Sigmoid colon (tissue), 6 donors: ENCODE measurements at regions not wholly inside any gene's neighbourhood (a gene's known extent, or its start where the extent isn't known, plus 50 kb on each side); places are given as distances from the start of the nearest gene placed in this dataset.

ENCODE experiments used
- DNase-seq: peaks from one replicate; pipeline ENCODE4 v3.0.0-alpha.2; 2019
- H3K27ac ChIP-seq, 4 donors: fragments of 200-600 bp; sonication (generic); one replicate each; pipeline ENCODE4 v1.5.1; 2016 to 2019; ENCODE audit warnings: mild to moderate bottlenecking in 1 of 4
- H3K27me3 ChIP-seq, 3 donors: fragments of 200-600 bp; sonication (generic); one replicate each; pipeline ENCODE4 v1.5.1; 2019; ENCODE audit warnings: mild to moderate bottlenecking in 1 of 3
- H3K36me3 ChIP-seq, 4 donors: fragments of 200-600 bp; sonication (generic); one replicate each; pipeline ENCODE4 v1.5.1; 2016 to 2019
- H3K4me1 ChIP-seq, 4 donors: fragments of 200-600 bp; sonication (generic); one replicate each; pipeline ENCODE4 v1.5.1; 2017 to 2019
- H3K4me3 ChIP-seq, 4 donors: fragments of 200-600 bp; sonication (generic); one replicate each; pipeline ENCODE4 v1.5.1; 2017 to 2019; ENCODE audit warnings: mild to moderate bottlenecking in 2 of 4, moderate library complexity in 1 of 4
- H3K9me3 ChIP-seq, 4 donors: fragments of 200-600 bp in 3 of 4; sonication (generic) in 3 of 4; one replicate each; pipeline versions ENCODE4 v1.5.1 to v1.6.1; 2013 to 2019
- CTCF ChIP-seq, 4 experiments: fragments of 450-650 bp in 3 of 4; fragments of 200-600 bp in 1 of 4; IDR thresholded peaks; one replicate each; pipeline ENCODE4 v1.5.1; 2016 to 2019; ENCODE audit warnings: antibody characterized with exemption in 4 of 4, mild to moderate bottlenecking in 3 of 4, moderate library complexity in 2 of 4
- EP300 ChIP-seq, 4 donors: sonication (generic); formaldehyde crosslinking; IDR thresholded peaks; one replicate each; pipeline ENCODE4 v1.6.1; 2017; ENCODE audit warnings: antibody characterized with exemption in 4 of 4
- POLR2A ChIP-seq, 2 donors: fragments of 450-650 bp; IDR thresholded peaks; one replicate each; pipeline ENCODE4 v1.6.1; 2016; ENCODE audit warnings: antibody characterized with exemption in 2 of 2, mild to moderate bottlenecking in 2 of 2, moderate library complexity in 2 of 2
- POLR2AphosphoS5 ChIP-seq, 4 donors: sonication (generic); formaldehyde crosslinking; IDR thresholded peaks; one replicate each; pipeline ENCODE4 v1.6.1; 2017; ENCODE audit warnings: antibody characterized with exemption in 4 of 4
- WGBS, 2 donors: extraction: QIAGEN DNeasy Blood & Tissue Kit; methylation state at CpG; one replicate each; pipeline ENCODE4 v1.1.7; 2013; 5-methylcytosine and 5-hydroxymethylcytosine counted together
- intact Hi-C: fragments of 100-400 bp; cut with DNase I; formaldehyde crosslinking; loops from one replicate; pipeline ENCODE4 v1.15.1; 2023
- donor health status: healthy with polysubstance abuse.
- donor health status: healthy.

GRCh38 chr2:67135208-67135607, 261.9 kb upstream of the ETAA1 start:
- no peaks in the 10 kb centered on the region for H3K9me3 ChIP-seq
- no peak overlapping the region for H3K4me3 ChIP-seq
- 72 to 78% methylated on average over 3 of the region's 3 CpGs for WGBS, 2 donors
- DNase-seq, result no peak
- H3K36me3 ChIP-seq, result no peaks in the 10 kb centered on the region
- TF ChIP-seq POLR2AphosphoS5 (IDR thresholded peaks at IDR 0.05) (no peak), POLR2A (IDR thresholded peaks at IDR 0.05) (no peak), EP300 (IDR thresholded peaks at IDR 0.05) (no peak), CTCF (IDR thresholded peaks at IDR 0.05) (no peak)
- no peaks in the 10 kb centered on the region for H3K27me3 ChIP-seq
- no peak overlapping the region for H3K27ac ChIP-seq
- intact Hi-C loops, result no loop called here
- peaks cover 0 to 5% (median 0%) of the 10 kb centered on the region in 4 donors for H3K4me1 ChIP-seq

GRCh38 chr2:67137699-67138098, 259.4 kb upstream of the ETAA1 start:
- TF ChIP-seq POLR2A (IDR thresholded peaks at IDR 0.05) (no peak), EP300 (IDR thresholded peaks at IDR 0.05) (no peak), POLR2AphosphoS5 (IDR thresholded peaks at IDR 0.05) (no peak), CTCF (IDR thresholded peaks at IDR 0.05) (no peak)
- intact Hi-C loops, result no loop called here
- H3K27me3 ChIP-seq, result no peaks in the 10 kb centered on the region

GRCh38 chr2:67142071-67142470, 255.1 kb upstream of the ETAA1 start:
- DNase-seq, result no peak
- WGBS, 2 donors, result 53 to 67% methylated on average over 1 of the region's 1 CpG
- TF ChIP-seq POLR2A (IDR thresholded peaks at IDR 0.05) (no peak), CTCF (IDR thresholded peaks at IDR 0.05) (no peak), POLR2AphosphoS5 (IDR thresholded peaks at IDR 0.05) (no peak), EP300 (IDR thresholded peaks at IDR 0.05) (no peak)

More at GRCh38 chr2:67137699-67138098, 259.4 kb upstream of the ETAA1 start:
- Histone ChIP-seq H3K4me3 (no peak overlapping the region), H3K4me1 (no peaks in the 10 kb centered on the region), H3K27ac (no peak overlapping the region), H3K36me3 (no peaks in the 10 kb centered on the region), H3K9me3 (no peaks in the 10 kb centered on the region)
- no peak for DNase-seq

GRCh38 chr2:67142741-67143140, 254.4 kb upstream of the ETAA1 start:
- 49 to 82% methylated on average over 2 of the region's 2 CpGs for WGBS, 2 donors
- no peaks in the 10 kb centered on the region for H3K27me3 ChIP-seq
- no peaks in the 10 kb centered on the region for H3K4me1 ChIP-seq
- H3K27ac ChIP-seq, result no peak overlapping the region
- intact Hi-C loops, result no loop called here
- H3K9me3 ChIP-seq, result peaks cover 0 to 3% (median 0%) of the 10 kb centered on the region in 4 donors
- no peak for DNase-seq
- TF ChIP-seq POLR2A (IDR thresholded peaks at IDR 0.05) (no peak), CTCF (IDR thresholded peaks at IDR 0.05) (no peak), POLR2AphosphoS5 (IDR thresholded peaks at IDR 0.05) (no peak), EP300 (IDR thresholded peaks at IDR 0.05) (no peak)
- H3K4me3 ChIP-seq, result no peak overlapping the region
- no peaks in the 10 kb centered on the region for H3K36me3 ChIP-seq

More at GRCh38 chr2:67142071-67142470, 255.1 kb upstream of the ETAA1 start:
- intact Hi-C loops, result no loop called here
- H3K4me3 ChIP-seq, result no peak overlapping the region
- no peaks in the 10 kb centered on the region for H3K27me3 ChIP-seq
- H3K4me1 ChIP-seq, result no peaks in the 10 kb centered on the region
- peaks cover 0 to 3% (median 0%) of the 10 kb centered on the region in 4 donors for H3K9me3 ChIP-seq
- no peak overlapping the region for H3K27ac ChIP-seq
- no peaks in the 10 kb centered on the region for H3K36me3 ChIP-seq

GRCh38 chr2:67145851-67146250, 251.3 kb upstream of the ETAA1 start:
- no peaks in the 10 kb centered on the region for H3K27me3 ChIP-seq
- DNase-seq, result no peak
- H3K4me3 ChIP-seq, result no peak overlapping the region
- no peaks in the 10 kb centered on the region for H3K4me1 ChIP-seq
- no peaks in the 10 kb centered on the region for H3K36me3 ChIP-seq
- TF ChIP-seq POLR2A (IDR thresholded peaks at IDR 0.05), result no peak
- TF ChIP-seq CTCF (IDR thresholded peaks at IDR 0.05), result no peak
- TF ChIP-seq EP300 (IDR thresholded peaks at IDR 0.05), result no peak
- no peak for TF ChIP-seq POLR2AphosphoS5 (IDR thresholded peaks at IDR 0.05)
- WGBS, 2 donors, result 84 to 87% methylated on average over 1 of the region's 1 CpG
- intact Hi-C loops, result no loop called here
- no peak overlapping the region for H3K27ac ChIP-seq
- H3K9me3 ChIP-seq, result peaks cover 0 to 3% (median 0%) of the 10 kb centered on the region in 4 donors
